NOMO-1 treated with dmso at 0.1 percent for 144 hours (cell line): ENCODE measurements at regions not wholly inside any gene's neighbourhood (a gene's known extent, or its start where the extent isn't known, plus 50 kb on each side); places are given as distances from the start of the nearest gene placed in this dataset.
A peak's percentile ranks its signal among the peaks of the same experiment; 100 is the strongest.

Experiments used
- DNase-seq: peaks from one replicate; lab custom pipeline; 2025; ENCODE audit not compliant: unreplicated experiment; lab: John Stamatoyannopoulos, UW

DNA sequence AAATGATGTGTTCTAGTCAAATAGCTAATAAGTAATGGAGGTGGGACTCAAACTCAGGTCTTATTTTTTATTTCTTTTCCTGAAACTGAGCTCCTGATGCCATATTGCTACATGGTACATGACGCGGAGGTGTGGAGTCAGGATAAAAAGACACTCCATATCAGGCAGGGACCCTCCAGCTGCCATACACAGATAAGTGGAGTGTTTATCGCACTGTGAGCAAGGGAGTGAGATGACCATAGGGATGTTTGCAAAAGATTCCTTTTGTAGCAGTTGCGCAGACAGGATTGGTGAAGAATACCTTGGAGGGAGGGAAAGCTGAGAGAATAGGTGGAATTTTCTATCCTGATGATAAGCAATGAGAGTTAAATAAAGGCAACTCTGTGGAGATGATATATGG, 657.2 kb downstream of the RNF144A start:
- no peak for DNase-seq

DNA sequence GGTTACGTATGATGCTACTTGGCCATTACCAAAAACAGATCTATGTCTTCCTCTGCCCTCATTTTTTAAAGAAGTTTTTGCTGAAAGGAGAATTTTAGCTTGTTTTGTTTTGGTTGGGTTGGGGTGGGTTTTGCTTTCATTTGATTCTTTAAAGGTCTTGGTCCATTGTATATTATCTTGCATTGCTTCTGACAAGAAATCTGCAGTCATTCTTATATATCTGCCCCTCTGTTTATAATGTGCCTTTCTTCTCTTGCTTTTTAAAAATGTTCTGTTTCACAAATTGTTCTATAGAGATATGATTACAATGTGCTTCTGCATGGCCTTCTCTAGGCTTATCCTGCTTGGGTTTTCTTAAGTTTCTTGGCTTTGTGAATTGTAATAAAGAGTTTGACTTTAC, 660.6 kb downstream of the RNF144A start:
- no peak for DNase-seq

DNA sequence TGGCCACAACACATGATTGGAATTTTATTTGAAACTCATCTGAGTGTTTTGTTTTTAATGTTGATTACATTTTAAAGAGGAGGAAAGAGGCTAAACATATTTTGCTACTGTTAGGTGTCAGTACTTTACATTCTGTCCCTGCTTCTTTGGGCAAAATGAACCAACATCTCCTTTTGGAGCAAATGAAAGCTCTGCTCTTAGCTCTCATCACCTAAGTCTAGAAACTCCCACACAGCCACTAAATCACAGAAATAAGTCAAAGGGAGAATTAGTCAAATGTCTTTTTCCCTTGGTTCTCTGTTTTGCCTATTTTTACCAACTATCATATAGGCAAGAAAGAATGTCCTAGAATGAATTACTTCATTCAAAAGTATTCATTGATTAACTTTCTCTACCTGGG, 666.8 kb downstream of the RNF144A start:
- DNase-seq = no peak

DNA sequence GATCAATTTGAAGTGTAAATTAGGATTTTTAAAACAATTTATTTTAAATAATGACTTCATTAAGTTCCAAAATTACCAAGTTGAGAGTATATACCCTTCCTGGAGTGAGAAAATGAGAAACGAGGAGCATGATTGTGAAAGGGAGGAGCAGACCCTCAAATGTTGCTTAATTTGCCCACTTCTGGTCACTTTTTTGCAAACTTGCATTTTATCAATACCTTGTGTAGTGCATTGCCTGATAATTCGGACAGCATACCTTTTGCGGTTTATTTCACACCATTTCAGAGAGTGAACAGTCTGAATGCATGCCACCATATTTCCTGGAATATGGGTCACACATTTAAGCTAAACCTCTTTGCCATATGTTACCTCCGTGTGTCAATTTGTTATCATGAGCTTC, 669.7 kb downstream of the RNF144A start:
- no peak for DNase-seq

DNA sequence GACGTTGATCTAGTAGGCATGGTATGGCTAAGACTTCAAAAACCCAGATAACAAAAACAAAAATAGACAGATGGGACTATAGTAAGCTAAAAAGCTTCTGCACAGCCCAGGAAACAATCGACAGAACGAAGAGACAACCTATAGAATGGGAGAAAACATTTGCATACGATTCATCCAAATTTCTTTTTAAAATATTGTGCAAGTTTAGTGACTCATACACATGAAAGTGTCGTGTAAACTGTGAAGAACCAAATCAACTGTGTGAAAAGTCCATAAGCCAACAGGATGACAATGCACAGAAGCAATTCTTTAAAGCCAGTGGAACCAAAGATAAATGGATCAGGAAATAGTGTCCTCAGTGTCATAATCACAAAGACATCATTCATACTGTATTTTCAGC, 671.1 kb downstream of the RNF144A start:
- no peak for DNase-seq

DNA sequence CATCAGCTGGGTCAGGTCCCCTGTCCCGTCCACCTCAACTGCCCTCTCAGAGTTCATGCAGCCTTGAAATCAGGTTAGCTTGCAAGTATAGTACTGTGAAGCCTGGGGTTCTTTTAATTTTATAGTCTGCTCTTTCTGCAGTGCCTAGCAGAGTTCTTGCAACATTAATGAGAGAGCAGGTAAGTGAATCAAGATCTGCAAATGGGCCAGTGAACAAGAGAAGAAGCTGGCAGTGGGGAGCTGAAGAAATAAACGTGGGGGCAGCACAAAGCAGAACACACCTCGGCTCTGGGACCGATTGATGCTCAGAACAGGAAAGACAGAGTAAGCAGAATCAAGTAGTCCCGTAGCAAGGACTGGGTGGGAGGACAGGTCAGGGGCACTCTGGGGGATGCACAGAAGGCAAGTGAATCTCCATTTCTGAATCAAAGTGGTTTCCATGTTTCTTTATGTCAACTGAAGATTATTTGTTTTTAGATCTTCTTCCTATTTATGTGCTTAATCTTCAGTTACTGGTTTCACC, 675.5 kb downstream of the RNF144A start:
- DNase-seq = no peak

DNA sequence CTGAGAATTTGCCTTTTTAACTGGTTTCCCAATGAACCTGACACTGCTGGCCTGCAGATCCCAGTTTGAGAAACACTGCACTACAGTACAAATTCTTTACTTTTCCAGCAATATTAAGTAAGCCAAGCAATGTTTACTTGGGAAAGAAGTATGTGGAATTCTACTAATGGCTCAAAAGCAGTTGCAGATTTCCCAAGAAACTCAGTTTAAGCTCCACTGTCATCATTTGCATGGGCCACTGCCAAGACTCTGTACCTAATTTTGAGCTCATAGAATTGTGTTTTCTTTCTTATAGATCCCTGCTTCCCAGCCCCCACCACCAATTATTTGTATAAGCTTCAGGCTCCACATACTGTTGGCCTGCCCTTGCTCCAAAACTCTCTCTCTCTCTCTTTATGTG, 676.1 kb downstream of the RNF144A start:
- DNase-seq = peak; percentile 18

DNA sequence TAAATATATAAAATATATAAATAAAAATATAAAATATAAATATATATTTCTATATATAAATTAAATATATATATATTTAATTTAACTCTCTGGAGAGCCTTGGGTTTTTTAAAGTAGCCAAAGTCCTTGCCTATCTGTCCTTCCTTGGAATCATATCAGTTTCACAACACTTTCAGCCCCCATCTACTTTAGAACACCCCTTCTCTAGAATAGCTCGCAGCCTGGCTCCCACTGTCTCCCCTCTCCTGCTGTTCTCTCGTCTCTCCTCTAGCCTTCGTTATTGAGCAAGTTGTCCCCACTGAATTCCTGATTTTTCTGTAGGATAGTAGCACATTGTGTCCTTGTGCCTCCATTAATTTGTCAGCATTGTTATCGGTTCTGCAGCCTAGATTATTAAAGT, 677.0 kb downstream of the RNF144A start:
- no peak for DNase-seq

DNA sequence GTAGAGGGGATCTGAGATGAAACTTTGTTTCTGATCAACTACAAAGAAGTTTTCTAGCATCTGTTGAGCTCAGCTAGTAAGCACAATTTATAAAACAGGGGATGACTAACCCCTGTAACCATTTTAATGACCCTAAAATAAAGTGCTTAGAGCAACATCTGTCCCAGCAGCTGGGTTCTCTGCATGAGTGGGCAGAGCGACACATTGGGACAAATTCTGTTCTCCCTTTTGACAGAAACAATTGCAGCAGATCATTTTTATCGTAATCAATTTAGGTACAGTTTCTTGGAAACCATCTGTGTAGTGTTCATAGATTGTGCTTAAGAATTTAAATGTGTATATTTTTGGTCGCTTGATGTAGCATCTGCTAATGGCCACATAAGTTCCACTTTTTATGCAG, 678.0 kb downstream of the RNF144A start:
- DNase-seq = no peak

DNA sequence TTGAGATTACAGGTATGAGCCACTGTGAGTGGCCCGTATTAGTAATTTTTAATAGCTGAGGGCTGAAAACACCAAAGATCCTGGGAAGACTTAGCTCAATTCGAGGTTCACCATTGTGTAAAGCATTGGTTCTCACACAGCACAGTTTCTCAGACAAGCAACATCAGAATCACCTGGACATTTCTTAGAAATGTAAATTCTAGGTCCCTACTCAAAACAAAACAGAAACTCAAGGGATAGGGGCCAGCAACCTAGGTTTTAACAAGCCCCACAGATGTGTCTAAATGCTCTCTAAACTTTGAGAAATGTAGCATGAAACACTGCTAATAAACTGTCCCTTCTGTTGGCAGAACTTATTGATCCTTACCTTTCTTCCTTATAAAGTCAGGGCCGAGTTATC, 681.2 kb downstream of the RNF144A start:
- DNase-seq = no peak

DNA sequence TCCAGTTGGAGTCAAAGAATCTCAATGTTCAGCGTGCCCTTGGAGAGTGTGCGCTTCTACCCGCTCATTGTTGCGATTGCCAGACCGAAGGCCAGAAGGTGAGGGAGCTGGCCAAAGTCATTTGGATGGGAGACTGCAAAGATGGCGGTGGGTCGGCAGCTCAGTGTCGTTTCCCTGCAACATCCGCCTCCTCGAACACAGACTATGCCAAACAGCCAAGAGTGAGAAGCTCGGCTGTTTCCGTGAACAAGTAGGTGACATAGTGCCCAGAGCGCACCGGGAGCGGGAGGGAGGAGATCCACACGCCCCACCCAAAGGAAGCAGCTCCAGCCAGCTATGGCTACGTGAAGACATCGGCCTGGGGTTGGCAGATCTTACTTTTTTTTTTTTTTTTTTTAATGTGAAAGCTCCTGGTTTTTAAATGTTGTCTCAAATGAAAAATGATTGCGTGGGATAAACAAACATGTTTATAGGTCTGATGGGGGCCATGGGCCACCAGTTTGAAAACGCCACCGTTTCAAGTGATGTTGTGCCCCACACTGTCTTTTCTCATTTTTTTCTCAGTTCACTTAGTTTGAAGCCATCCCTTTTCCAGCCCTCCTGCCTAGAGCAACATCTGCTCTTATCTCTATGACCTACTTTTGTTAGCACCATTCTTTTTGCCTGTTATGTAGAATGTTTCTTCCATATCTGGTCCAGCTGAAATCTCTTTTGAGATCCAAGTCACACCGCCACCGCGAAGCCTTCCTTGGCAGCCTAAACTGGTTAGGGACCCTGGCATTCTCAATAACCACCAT, 682.4 kb downstream of the RNF144A start:
- no peak for DNase-seq

DNA sequence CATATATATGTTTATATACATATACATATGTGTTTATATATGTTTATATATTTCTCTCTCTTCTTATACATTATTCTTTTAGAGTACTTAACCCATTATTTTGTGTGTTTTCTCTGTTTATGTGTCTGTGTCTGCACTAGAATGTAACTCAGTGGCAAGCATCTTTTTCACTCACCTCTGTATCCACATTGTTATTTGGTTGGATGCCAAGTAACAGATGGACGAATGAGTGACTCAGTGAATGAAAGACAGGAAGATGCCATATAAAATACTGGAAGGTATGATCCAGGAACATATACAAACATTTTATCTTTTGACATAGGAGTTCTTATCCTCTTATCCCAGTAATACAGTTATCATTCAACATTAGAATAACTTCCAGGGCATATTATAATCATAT, 684.8 kb downstream of the RNF144A start:
- DNase-seq = no peak

DNA sequence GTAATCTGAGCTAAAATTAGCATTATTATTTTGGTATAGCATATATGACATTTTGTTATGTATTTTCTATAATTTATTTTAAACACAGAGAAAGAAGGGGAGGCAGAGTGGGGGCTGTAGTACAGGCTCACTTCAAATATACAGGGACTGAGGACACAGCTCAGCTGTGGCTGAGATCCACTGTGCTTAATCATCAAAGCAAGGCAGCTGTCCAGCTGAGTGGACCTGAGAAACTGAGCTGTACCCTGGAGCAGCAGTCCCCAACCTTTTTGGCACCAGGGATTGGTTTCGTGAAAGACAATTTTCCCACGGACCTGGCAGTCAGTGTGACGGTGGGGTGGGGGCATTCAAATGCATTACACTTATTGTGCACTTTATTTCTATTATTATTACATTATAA, 687.2 kb downstream of the RNF144A start:
- no peak for DNase-seq

DNA sequence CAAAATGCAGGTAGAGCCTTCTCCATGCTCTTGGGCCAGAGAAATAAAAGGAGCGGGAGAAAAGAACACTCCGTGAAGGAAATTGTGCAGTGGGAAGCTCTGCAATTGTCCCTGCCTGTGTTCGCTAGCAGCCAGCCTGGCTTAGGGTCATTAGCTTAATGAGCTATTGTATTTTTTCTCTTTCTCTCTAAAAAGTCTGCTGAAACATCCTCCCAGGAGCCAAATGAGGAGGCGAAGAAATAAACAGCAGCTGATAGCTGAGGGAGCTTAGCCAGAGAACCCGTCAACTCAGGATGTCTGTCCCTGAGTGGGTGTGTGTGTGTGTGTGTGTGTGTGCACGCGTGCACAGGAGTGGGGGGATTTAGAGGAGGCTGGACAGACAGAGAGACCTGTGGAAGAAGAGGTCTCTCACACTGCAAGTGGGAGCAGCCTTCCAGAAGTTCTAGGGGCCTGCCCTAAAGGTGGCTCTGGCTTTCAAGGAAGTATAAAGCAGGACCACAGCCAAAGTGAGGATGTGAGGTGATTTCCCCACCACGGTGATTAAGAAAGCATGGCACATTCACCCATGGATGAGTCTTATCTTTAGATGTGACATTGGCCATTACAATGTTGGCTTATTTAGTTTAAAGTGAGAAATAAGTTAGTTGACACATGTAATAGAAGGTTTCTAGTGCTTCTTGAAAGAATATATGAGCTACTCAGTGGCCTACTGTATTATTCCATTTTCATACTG, 690.4 kb downstream of the RNF144A start:
- no peak for DNase-seq

DNA sequence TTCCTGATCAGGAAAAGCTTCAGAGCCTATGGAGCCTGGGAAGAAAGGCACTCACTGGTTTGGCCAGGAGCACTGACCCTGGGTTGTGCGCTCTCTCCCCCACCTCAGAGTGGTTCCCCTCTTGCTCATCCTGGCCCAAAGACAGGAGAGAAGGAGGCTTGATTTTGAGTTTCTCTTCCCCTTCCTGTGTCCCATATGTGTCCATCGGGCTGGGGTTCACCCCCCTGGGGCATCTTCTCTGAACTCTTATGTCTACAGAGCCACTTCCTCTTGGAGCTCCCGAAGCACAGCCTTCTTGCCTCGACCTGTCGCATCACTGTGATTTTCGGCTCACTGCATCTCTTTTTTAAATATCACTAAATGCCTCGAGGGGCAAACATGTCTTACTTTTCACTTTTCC, 692.3 kb downstream of the RNF144A start:
- DNase-seq = peak; percentile 37

DNA sequence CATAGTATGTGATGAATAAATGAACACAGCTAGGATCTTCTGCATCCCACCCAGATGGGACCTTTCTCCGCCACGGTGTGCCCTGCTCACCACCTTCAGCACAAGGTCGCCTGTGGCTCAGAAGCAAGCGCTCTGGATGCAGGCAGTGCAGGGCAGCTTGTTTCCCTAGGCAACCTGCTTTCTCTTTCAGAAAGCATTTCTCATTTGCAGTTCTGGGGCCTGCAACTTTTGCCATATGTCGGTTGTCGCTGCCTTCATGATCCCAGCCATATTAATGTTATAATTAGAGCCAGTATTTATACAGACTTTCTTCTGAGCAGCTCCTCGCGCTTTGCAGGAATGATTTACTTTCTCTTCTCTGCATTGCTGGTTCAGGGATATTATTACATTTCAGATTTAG, 692.8 kb downstream of the RNF144A start:
- no peak for DNase-seq

DNA sequence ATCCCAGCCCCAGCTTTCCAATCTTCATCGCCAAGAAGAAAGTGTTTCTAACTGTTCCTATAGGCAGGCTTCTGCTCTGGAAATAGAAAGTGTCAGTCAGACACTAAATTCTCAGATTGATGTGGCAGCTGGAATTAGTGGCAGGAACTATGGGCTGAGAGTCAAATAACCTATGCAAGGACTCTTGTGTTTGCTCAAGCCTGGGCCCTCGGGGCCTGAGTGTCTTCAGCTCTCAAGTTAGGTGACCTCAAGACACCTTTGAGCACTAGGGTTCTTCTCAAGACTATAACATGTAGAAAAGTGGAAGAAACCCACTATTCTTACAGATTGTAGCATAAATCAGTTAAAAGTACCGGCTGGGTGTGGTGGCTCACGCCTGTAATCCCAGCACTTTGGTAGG, 694.5 kb downstream of the RNF144A start:
- DNase-seq = no peak

DNA sequence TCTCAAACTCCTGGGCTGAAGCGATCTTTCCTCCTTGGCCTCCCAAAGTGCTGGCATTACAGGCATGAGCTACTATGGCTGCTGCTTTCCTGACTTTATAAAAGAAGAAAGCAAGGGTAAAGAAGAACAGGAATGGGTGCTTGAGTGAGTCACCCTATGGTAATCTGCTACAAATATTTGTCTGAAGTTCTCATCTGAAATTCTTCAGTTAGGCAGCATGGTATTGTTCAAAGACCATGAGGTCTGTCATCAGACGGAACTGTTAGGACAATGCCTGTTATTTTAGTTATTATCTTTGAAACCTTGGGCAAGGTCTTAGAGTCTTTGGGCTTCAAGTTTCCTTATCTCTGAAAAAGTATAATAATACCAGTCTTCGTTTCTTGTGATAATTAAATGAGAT, 695.8 kb downstream of the RNF144A start:
- no peak for DNase-seq

DNA sequence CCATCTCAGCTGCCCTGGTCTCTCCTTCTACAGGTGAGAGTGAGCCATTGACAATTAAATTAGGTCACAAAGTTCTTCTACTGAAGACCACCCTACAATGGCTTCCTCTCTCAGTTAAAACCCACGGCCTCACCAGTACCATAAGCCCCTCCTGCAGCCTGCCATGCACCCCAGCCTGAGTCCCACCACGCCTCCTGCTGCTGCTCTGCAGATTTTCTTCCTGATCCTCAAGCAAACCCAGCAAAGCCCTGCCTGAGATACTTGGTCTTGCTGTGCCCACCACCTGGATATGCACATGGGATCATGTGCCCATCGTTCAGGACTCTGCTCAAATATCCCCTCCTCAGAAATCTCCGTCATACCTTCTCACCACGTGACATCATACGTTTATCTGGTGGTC, 696.6 kb downstream of the RNF144A start:
- no peak for DNase-seq

DNA sequence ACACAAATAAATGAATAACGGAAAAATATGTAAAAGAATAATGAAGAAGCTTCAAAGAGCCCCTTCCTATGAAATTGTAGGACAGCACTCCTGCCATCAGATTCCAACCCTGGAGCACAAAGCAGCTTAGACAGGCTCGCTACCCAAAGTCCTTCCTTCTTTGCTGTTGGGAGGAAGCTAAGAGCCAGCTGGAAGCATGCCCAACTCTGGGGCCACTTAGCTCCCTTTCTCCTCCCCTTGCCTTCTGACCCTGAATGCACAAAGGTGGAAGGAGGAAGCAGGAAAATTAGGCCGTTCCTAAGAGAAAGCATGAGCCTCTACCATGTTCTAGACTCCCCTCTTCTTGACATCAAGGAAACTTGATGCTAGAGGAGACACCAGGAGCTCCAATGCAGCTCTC, 700.8 kb downstream of the RNF144A start:
- no peak for DNase-seq

DNA sequence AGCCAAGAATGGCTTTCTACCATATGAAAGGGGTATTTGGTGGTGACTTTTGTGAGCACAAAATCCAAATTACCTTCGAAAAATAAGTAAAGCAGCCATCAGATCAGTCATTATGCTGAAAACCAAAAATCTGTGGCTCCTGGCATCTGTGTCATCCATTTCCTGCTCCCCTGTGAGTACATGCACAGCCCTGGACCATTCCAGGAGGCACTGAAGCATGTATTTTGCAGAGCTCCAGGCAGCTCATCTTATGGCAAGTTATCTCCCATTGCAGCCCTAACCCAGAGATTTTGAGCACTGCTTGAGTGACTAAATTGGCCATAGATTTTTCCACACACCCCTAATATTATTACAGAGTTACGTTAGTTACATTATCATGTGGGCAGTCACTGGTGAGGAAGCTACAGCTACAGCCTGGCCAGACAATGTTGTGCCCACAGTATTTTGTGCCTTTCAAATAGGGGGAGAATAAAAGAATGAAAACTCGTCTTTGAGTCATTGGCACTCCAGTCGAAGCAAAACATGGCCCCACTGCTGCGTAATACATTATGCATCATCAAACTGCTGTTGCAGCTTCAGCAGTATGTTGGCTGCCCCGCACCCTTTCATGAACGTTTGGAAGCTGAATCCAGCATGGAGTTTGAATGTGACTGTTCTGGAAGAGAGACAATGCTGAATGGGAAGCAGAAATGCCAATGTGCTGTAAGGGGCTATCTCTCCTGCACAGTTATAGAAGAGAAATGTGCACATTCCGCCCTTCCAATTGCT, 702.2 kb downstream of the RNF144A start:
- no peak for DNase-seq

DNA sequence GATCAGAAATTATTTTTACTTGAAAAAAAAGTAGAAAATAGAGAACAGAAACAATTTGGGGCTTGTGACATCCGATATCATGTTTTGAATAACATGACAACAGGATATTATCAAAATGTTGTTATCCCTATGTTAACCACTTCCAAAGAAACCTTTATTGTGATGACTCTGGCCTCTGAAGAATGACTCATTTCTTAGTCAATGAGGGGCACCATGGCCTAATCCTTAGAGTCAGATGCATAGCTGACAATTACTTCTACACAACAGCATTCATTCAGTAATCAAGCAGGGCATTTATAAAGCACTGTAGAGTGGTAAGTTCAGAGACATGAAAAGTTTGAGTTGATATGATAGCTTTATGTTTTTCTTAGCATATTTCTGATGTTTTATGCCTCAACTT, 703.0 kb downstream of the RNF144A start:
- no peak for DNase-seq
